Glutamatergic neuron (in vitro differentiated cells): ENCODE measurements at regions not wholly inside any gene's neighbourhood (a gene's known extent, or its start where the extent isn't known, plus 50 kb on each side); places are given as distances from the start of the nearest gene placed in this dataset.

Source experiments
- DNase-seq: peaks from one replicate; pipeline ENCODE4 v3.0.0; 2022
- H3K27ac Mint-ChIP-seq: one replicate; pipeline ENCODE4 v1.8.0; 2020; ENCODE audit warnings: mild to moderate bottlenecking, mixed read lengths, inconsistent platforms; ENCODE audit not compliant: unreplicated experiment
- H3K27me3 Mint-ChIP-seq: one replicate; pipeline ENCODE4 v1.8.0; 2020; ENCODE audit warnings: mild to moderate bottlenecking, moderate library complexity, mixed read lengths, inconsistent platforms; ENCODE audit not compliant: unreplicated experiment
- H3K36me3 Mint-ChIP-seq: one replicate; pipeline ENCODE4 v1.8.0; 2020; ENCODE audit warnings: mild to moderate bottlenecking, mixed read lengths, inconsistent platforms; ENCODE audit not compliant: unreplicated experiment
- H3K4me1 Mint-ChIP-seq: one replicate; pipeline ENCODE4 v1.8.0; 2020; ENCODE audit warnings: mild to moderate bottlenecking, low read depth, mixed read lengths, inconsistent platforms; ENCODE audit not compliant: unreplicated experiment
- H3K4me3 Mint-ChIP-seq: one replicate; pipeline ENCODE4 v1.8.0; 2020; ENCODE audit warnings: mild to moderate bottlenecking, mixed read lengths, inconsistent platforms; ENCODE audit not compliant: unreplicated experiment
- H3K9me3 Mint-ChIP-seq: one replicate; pipeline ENCODE4 v1.8.0; 2020; ENCODE audit warnings: mild to moderate bottlenecking, moderate library complexity, mixed read lengths, inconsistent platforms; ENCODE audit not compliant: unreplicated experiment
- TF ChIP-seq, protein P1 (sequence below): fragments of 200-600 bp; sonication (generic); IDR thresholded peaks from one replicate; pipeline ENCODE4 v1.5.0; 2021; ENCODE audit not compliant: partially characterized antibody, unreplicated experiment

DNA sequence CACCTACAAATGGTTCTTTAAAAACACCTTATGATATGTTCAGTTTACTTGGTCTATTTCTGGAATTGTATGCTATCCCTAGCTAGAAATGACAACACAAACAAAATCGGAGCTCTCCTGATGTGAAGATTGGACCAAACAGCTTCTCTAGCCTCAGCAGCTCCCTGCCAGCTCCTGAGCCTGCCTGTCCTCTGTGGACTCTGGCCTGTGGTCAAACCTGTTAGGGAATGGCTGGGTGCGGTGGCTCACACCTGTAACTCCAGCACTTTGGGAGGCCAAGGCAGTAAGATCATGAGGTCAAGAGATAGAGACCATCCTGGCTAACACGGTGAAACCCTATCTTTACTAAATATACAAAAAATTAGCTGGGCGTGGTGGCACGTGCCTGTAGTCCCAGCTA is 195.3 kb downstream of the GAS1 start:
- no peak overlapping the region for H3K27ac Mint-ChIP-seq
- no peak overlapping the region for H3K4me3 Mint-ChIP-seq
- no peaks in the 10 kb centered on the region for H3K36me3 Mint-ChIP-seq

DNA sequence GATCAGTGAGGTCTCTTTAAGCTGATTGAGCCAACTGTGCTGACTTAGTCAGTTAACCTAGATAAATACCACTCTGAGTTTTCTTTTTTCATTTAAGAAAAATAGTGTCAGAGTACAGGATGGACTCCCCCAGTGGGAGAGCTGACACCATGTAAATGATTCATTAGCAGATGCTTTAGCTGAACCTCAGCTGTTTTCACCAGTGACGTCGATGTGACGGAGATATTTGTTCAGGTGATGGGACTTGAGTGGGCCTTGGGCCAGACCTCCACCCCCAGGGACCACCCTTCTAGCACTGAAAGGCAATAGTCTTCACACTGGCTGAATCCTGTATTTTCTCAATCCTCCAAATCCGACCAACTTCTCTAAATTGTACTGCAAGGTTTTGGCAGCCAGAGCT is 196.1 kb downstream of the GAS1 start:
- no peaks in the 10 kb centered on the region for H3K4me1 Mint-ChIP-seq
- H3K4me3 Mint-ChIP-seq, result no peak overlapping the region
- DNase-seq, result no peak
- no peaks in the 10 kb centered on the region for H3K36me3 Mint-ChIP-seq
- TF ChIP-seq, protein P1, sequence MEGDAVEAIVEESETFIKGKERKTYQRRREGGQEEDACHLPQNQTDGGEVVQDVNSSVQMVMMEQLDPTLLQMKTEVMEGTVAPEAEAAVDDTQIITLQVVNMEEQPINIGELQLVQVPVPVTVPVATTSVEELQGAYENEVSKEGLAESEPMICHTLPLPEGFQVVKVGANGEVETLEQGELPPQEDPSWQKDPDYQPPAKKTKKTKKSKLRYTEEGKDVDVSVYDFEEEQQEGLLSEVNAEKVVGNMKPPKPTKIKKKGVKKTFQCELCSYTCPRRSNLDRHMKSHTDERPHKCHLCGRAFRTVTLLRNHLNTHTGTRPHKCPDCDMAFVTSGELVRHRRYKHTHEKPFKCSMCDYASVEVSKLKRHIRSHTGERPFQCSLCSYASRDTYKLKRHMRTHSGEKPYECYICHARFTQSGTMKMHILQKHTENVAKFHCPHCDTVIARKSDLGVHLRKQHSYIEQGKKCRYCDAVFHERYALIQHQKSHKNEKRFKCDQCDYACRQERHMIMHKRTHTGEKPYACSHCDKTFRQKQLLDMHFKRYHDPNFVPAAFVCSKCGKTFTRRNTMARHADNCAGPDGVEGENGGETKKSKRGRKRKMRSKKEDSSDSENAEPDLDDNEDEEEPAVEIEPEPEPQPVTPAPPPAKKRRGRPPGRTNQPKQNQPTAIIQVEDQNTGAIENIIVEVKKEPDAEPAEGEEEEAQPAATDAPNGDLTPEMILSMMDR, result no peak
- no peaks in the 10 kb centered on the region for H3K27me3 Mint-ChIP-seq
- no peak overlapping the region for H3K27ac Mint-ChIP-seq
- peaks cover 3% of the 10 kb centered on the region for H3K9me3 Mint-ChIP-seq

More for the DNA sequence above, 195.3 kb downstream of the GAS1 start:
- Mint-ChIP-seq H3K9me3 (peaks cover 3% of the 10 kb centered on the region), H3K4me1 (no peaks in the 10 kb centered on the region), H3K27me3 (no peaks in the 10 kb centered on the region)
- TF ChIP-seq, protein P1, result no peak
- no peak for DNase-seq

DNA sequence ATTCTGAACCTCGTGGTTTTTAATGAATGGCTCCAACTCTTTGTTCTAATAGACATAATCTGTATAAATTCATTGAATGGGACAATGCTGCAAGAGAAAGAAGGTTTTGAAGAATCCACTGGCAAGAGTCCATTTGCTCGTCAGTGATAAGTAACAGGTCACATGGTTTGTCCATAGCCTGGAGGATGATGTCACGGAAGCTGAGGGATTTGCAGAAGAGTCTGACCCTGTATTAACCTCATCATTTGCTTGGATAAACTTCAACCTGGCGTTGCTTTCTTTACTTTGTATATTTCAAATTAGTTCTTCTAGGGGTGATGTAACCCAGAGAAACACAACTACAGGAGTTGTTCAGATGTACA is 197.4 kb downstream of the GAS1 start:
- TF ChIP-seq, protein P1, result no peak
- no peak for DNase-seq
- no peaks in the 10 kb centered on the region for H3K4me1 Mint-ChIP-seq
- no peak overlapping the region for H3K27ac Mint-ChIP-seq
- H3K27me3 Mint-ChIP-seq, result no peaks in the 10 kb centered on the region
- H3K36me3 Mint-ChIP-seq, result no peaks in the 10 kb centered on the region
- peaks cover 3% of the 10 kb centered on the region for H3K9me3 Mint-ChIP-seq
- H3K4me3 Mint-ChIP-seq, result no peak overlapping the region

DNA sequence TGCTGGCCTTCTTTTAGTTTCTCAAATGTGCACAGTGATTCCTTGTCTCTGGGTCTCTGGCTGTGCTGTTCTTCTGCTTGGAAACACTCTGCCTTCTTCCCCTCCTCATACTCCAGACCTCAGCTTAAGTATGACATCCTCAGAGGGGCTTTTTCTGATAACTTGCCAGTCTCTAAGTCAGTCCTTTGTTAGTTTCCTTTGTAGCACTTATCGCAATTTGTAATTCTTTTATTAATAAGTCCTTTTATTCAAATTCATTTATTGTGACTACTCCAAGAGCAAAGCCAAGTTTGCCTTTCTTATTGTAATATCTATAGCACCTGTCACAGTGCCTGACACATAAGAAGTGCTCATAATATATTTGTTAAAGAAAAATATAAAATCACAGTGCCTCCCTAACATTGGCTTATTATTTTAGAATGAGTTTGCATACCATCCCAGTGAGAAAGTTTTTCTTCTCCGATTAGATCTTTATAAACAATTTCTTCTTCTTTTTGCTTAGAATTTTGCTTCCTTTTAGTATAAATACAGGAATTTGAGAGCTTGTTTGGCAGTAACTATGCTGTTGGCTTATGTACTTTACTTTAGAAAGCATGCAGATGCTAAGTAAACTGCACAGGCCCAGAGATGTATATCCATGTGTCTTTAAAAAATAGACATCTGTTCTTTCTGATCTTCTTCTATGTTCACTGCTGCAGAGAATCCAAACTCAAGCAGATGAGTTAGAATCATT is 198.0 kb downstream of the GAS1 start:
- Mint-ChIP-seq H3K9me3 (peaks cover 3% of the 10 kb centered on the region), H3K27ac (no peak overlapping the region), H3K36me3 (no peaks in the 10 kb centered on the region), H3K4me1 (no peaks in the 10 kb centered on the region), H3K4me3 (no peak overlapping the region), H3K27me3 (no peaks in the 10 kb centered on the region)
- no peak for DNase-seq
- TF ChIP-seq, protein P1, result no peak

DNA sequence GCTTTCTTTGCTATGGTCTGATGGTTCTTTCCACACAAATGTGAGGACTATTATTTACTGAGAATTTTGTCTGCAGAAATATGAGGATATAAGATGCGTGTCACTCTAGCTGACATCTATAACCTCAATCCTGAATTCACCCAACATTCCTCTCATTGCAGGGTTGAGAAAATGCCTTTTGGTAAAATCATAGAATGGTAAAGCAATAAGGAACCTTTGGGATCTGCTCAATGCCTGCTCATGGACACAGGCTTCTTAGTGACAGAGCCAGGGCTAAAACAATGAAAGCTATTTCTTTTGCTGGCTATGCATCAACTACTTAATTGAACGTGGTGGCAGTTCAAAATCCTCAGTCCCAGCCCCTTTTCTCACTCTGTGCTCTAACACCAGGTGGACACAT is 199.6 kb downstream of the GAS1 start:
- Mint-ChIP-seq H3K4me3 (no peak overlapping the region), H3K27me3 (no peaks in the 10 kb centered on the region), H3K36me3 (no peaks in the 10 kb centered on the region), H3K4me1 (no peaks in the 10 kb centered on the region), H3K27ac (no peak overlapping the region), H3K9me3 (peaks cover 3% of the 10 kb centered on the region)
- no peak for DNase-seq
- TF ChIP-seq, protein P1, result no peak
